ENCODE measurements at regions not wholly inside any gene's neighbourhood (a gene's known extent, or its start where the extent isn't known, plus 50 kb on each side); places are given as distances from the start of the nearest gene placed in this dataset.
"Not testable (repeated sequence)": the region's sequence is repeated elsewhere in the genome, so short reads cannot be mapped to it uniquely, and the experiment has no call there.

GRCh38 chr14:106393742-106394141 lies 867.4 kb downstream of the TMEM121 start:
- no peak for DNase-seq

GRCh38 chr14:106395456-106396050 lies 869.2 kb downstream of the TMEM121 start:
- DNase-seq, result no peak

GRCh38 chr14:106396999-106397398 lies 870.6 kb downstream of the TMEM121 start:
- DNase-seq, result no peak

- DNase-seq, result not testable (repeated sequence)
Measured at GRCh38 chr14:106398931-106399331, 872.5 kb downstream of the TMEM121 start.

- DNase-seq, result not testable (repeated sequence)
Measured at GRCh38 chr14:106401316-106401715, 874.9 kb downstream of the TMEM121 start.

GRCh38 chr14:106410229-106410628 lies 883.8 kb downstream of the TMEM121 start:
- not testable (repeated sequence) for DNase-seq

- DNase-seq, result no peak
Measured at GRCh38 chr14:106414464-106414863, 888.1 kb downstream of the TMEM121 start.

GRCh38 chr14:106417224-106418049 lies 891.1 kb downstream of the TMEM121 start:
- no peak for DNase-seq

GRCh38 chr14:106419376-106419965 lies 893.1 kb downstream of the TMEM121 start:
- DNase-seq, result no peak

GRCh38 chr14:106421431-106422033 lies 895.1 kb downstream of the TMEM121 start:
- DNase-seq, result peak; percentile 38

- no peak for DNase-seq
Measured at GRCh38 chr14:106422066-106422465, 895.7 kb downstream of the TMEM121 start.

GRCh38 chr14:106425150-106425549 lies 898.8 kb downstream of the TMEM121 start:
- DNase-seq, result not testable (repeated sequence)

GRCh38 chr14:106436310-106436905 lies 910.0 kb downstream of the TMEM121 start:
- peak; percentile 61 for DNase-seq

- DNase-seq, result no peak
Measured at GRCh38 chr14:106442857-106443256, 916.5 kb downstream of the TMEM121 start.

GRCh38 chr14:106455026-106455425 lies 928.6 kb downstream of the TMEM121 start:
- no peak for DNase-seq

- DNase-seq, result no peak
Measured at GRCh38 chr14:106459971-106460730, 933.8 kb downstream of the TMEM121 start.

GRCh38 chr14:106460916-106461315 lies 934.5 kb downstream of the TMEM121 start:
- no peak for DNase-seq

GRCh38 chr14:106466483-106466882 lies 940.1 kb downstream of the TMEM121 start:
- DNase-seq, result peak; percentile 84

- not testable (repeated sequence) for DNase-seq
Measured at GRCh38 chr14:106468869-106469268, 942.5 kb downstream of the TMEM121 start.

GRCh38 chr14:106470028-106470427 lies 943.6 kb downstream of the TMEM121 start:
- DNase-seq, result not testable (repeated sequence)

- DNase-seq, result not testable (repeated sequence)
Measured at GRCh38 chr14:106474261-106475028, 948.1 kb downstream of the TMEM121 start.

Data from NCI-H774 (cell line).